Panc1 (cell line): ENCODE measurements at regions not wholly inside any gene's neighbourhood (a gene's known extent, or its start where the extent isn't known, plus 50 kb on each side); places are given as distances from the start of the nearest gene placed in this dataset.

Experiments used
- ATAC-seq: fragments of 200-7000 bp; cut with Tn5 transposase; 2 replicates; pipeline ENCODE4 v1.9.1; 2020; ENCODE audit warnings: mild to moderate bottlenecking, moderate library complexity
- BruUV-seq: library from RNA; stranded (reverse); fragments of 400-500 nt; replicated peaks from 2 replicates; lab custom pipeline; 2021; lab: Mats Ljungman, UMichigan
- CTCF ChIA-PET: fragments of 300-600 bp; sonication (Branson Sonifier 250); formaldehyde crosslinking; loops from one replicate; lab custom pipeline; 2022; ENCODE audit warnings: antibody characterized with exemption; lab: Charles Lee
- POLR2A ChIA-PET: fragments of 300-600 bp; sonication (Branson Sonifier 250); formaldehyde crosslinking; loops from one replicate; lab custom pipeline; 2022; ENCODE audit warnings: antibody characterized with exemption; lab: Charles Lee
- DNase-seq: peaks from one replicate; pipeline ENCODE4 v3.0.0-alpha.2; 2010; ENCODE audit warnings: low read depth, low spot score
- H3K27ac ChIP-seq: 2 replicates; pipeline ENCODE4 v1.5.1; 2011; ENCODE audit warnings: mild to moderate bottlenecking, low read length, inconsistent platforms
- H3K27me3 ChIP-seq: fragments of 200-500 bp; sonication (Bioruptor generic); 2 replicates; pipeline ENCODE4 v1.6.0; 2014; ENCODE audit warnings: low read length, inconsistent platforms; ENCODE audit not compliant: control insufficient read depth, insufficient read depth
- H3K36me3 ChIP-seq: fragments of 200-500 bp; sonication (Bioruptor generic); 2 replicates; pipeline ENCODE4 v1.5.1; 2014; ENCODE audit warnings: inconsistent platforms, mild to moderate bottlenecking, low read length, moderate library complexity; ENCODE audit not compliant: control insufficient read depth, insufficient read depth
- H3K4me1 ChIP-seq: 2 replicates; pipeline ENCODE4 v1.5.1; 2011; ENCODE audit warnings: inconsistent platforms, mild to moderate bottlenecking, low read length, moderate library complexity; ENCODE audit not compliant: control insufficient read depth, insufficient read depth
- H3K4me3 ChIP-seq, 2 experiments: 2 replicates each; pipeline ENCODE4 v1.5.1; 2011 to 2012; ENCODE audit warnings: low read depth in 2 of 2, low read length in 2 of 2, mild to moderate bottlenecking in 2 of 2, inconsistent platforms in 1 of 2, moderate library complexity in 1 of 2
- H3K9me3 ChIP-seq: fragments of 200-500 bp; sonication (Bioruptor generic); 2 replicates; pipeline ENCODE4 v1.5.1; 2014; ENCODE audit warnings: low read depth, mild to moderate bottlenecking, inconsistent platforms, low read length, moderate library complexity; ENCODE audit not compliant: control insufficient read depth, insufficient read depth
- CTCF ChIP-seq: fragments of 450-650 bp; IDR thresholded peaks from 2 replicates; pipeline ENCODE4 v1.5.1; 2017; ENCODE audit warnings: mild to moderate bottlenecking
- POLR2AphosphoS5 ChIP-seq: IDR thresholded peaks from 2 replicates; pipeline ENCODE4 v1.6.1; 2012; ENCODE audit warnings: mild to moderate bottlenecking, low read depth, low read length, moderate library complexity
- REST ChIP-seq, 2 experiments: IDR thresholded peaks; 2 replicates each; pipeline ENCODE4 v1.6.1; 2011 to 2012; ENCODE audit warnings: low read depth in 2 of 2, control low read depth in 1 of 2, low read length in 1 of 2, mild to moderate bottlenecking in 1 of 2, moderate library complexity in 1 of 2; ENCODE audit not compliant: insufficient read depth in 1 of 2
- SIN3A ChIP-seq: IDR thresholded peaks from 2 replicates; pipeline ENCODE4 v1.6.1; 2012; ENCODE audit warnings: low read depth, mild to moderate bottlenecking, low read length, moderate library complexity, borderline replicate concordance; ENCODE audit not compliant: insufficient read depth
- TCF7L2 ChIP-seq: IDR thresholded peaks from 2 replicates; pipeline ENCODE4 v1.6.1; 2011; ENCODE audit warnings: mild to moderate bottlenecking, low read depth, low read length, inconsistent platforms
- in situ Hi-C: cut with HindIII; loops from 2 replicates; pipeline ENCODE4 v1.10.0; 2016; ENCODE audit warnings: low sequenced_read_pairs, low pct_unique_long_range_greater_than_20kb
- intact Hi-C: fragments of 100-400 bp; cut with micrococcal nuclease; formaldehyde crosslinking; loops from one replicate; pipeline ENCODE4 v1.10.0; 2022; ENCODE audit not compliant: unreplicated experiment

- intact Hi-C loops (no loop called here), in situ Hi-C loops (no loop called here)
- no peaks in the 10 kb centered on the region for H3K4me1 ChIP-seq
- H3K27me3 ChIP-seq: no peaks in the 10 kb centered on the region
- no peak for ATAC-seq
- no peaks in the 10 kb centered on the region for H3K9me3 ChIP-seq
- DNase-seq: no peak
- H3K36me3 ChIP-seq: no peaks in the 10 kb centered on the region
- BruUV-seq: no TSS peak
- ChIA-PET POLR2A (no interaction called here), CTCF (no interaction called here)
- H3K27ac ChIP-seq: no peak overlapping the region
- no peak for TF ChIP-seq REST (IDR thresholded peaks at IDR 0.05; ENCODE audit: insufficient read depth in 1 of 2, low read depth in 2 of 2, low read length in 1 of 2)
- no peak for TF ChIP-seq POLR2AphosphoS5
- no peak for TF ChIP-seq CTCF
- TF ChIP-seq TCF7L2: no peak
- no peak for TF ChIP-seq SIN3A
- no peak overlapping the region for H3K4me3 ChIP-seq
Observed at GRCh38 chr10:84587789-84588188, 259.4 kb downstream of the CCSER2 start.

DNA sequence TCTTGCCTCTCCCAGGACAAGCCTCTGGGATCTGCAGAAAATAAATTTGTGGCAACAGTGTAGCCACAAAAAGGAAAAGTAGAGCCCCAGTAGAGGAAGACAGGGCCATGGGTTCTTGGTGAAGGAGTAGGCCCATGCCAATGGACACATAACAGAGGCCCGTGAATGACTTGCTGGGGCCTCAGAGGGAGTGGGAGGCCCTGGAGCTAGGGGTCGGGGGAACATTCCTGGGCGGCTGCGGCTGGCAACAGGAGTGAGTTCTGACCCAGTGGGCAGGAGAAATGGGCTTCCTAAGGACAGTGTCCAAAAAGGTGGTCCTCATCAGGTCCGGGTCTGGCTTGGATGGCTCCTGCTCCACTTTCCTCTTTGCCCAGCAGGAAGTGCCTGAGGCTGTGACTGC is 260.0 kb downstream of the CCSER2 start:
- POLR2A ChIA-PET: no interaction called here

More for the DNA sequence above, 260.0 kb downstream of the CCSER2 start:
- Histone ChIP-seq H3K4me3 (no peak overlapping the region), H3K4me1 (no peaks in the 10 kb centered on the region), H3K27ac (no peak overlapping the region), H3K9me3 (no peaks in the 10 kb centered on the region), H3K36me3 (no peaks in the 10 kb centered on the region), H3K27me3 (no peaks in the 10 kb centered on the region)
- in situ Hi-C loops: no loop called here
- ATAC-seq: no peak
- TF ChIP-seq SIN3A (no peak), REST (IDR thresholded peaks at IDR 0.05; ENCODE audit: insufficient read depth in 1 of 2, low read depth in 2 of 2, low read length in 1 of 2) (no peak), TCF7L2 (no peak), POLR2AphosphoS5 (no peak), CTCF (no peak)
- DNase-seq: no peak
- CTCF ChIA-PET: no interaction called here
- no TSS peak for BruUV-seq
- intact Hi-C loops: no loop called here
